Upper lobe of right lung (tissue), 1 donor: ENCODE measurements at regions not wholly inside any gene's neighbourhood (a gene's known extent, or its start where the extent isn't known, plus 50 kb on each side); places are given as distances from the start of the nearest gene placed in this dataset.

Source experiments
- ATAC-seq: fragments of 200-7000 bp; cut with Tn5 transposase; one replicate; pipeline ENCODE4 v1.9.1; 2020; ENCODE audit warnings: mild to moderate bottlenecking, moderate library complexity
- DNase-seq: peaks from one replicate; pipeline ENCODE4 v3.0.0-alpha.2; 2020
- H3K27ac ChIP-seq: fragments of 200-600 bp; one replicate; pipeline ENCODE4 v1.8.0; 2022
- H3K27me3 ChIP-seq: fragments of 200-600 bp; one replicate; pipeline ENCODE4 v1.8.0; 2022; ENCODE audit warnings: mild to moderate bottlenecking
- H3K36me3 ChIP-seq: fragments of 200-600 bp; one replicate; pipeline ENCODE4 v1.8.0; 2022
- H3K4me1 ChIP-seq: fragments of 200-600 bp; one replicate; pipeline ENCODE4 v1.8.0; 2022
- H3K4me3 ChIP-seq: fragments of 200-600 bp; one replicate; pipeline ENCODE4 v1.8.0; 2022; ENCODE audit warnings: mild to moderate bottlenecking
- H3K9me3 ChIP-seq: fragments of 200-600 bp; one replicate; pipeline ENCODE4 v1.8.0; 2022
- intact Hi-C: fragments of 100-400 bp; cut with DNase I; formaldehyde crosslinking; loops from one replicate; pipeline ENCODE4 v1.11.0; 2022
- TF ChIP-seq, protein P1 (sequence below): fragments of 200-600 bp; IDR thresholded peaks from one replicate; pipeline ENCODE4 v1.8.0; 2022; ENCODE audit warnings: antibody characterized with exemption
- donor health status: DM: no; HTN: yes; CAD: no; lungs with severe emphysema.

DNA sequence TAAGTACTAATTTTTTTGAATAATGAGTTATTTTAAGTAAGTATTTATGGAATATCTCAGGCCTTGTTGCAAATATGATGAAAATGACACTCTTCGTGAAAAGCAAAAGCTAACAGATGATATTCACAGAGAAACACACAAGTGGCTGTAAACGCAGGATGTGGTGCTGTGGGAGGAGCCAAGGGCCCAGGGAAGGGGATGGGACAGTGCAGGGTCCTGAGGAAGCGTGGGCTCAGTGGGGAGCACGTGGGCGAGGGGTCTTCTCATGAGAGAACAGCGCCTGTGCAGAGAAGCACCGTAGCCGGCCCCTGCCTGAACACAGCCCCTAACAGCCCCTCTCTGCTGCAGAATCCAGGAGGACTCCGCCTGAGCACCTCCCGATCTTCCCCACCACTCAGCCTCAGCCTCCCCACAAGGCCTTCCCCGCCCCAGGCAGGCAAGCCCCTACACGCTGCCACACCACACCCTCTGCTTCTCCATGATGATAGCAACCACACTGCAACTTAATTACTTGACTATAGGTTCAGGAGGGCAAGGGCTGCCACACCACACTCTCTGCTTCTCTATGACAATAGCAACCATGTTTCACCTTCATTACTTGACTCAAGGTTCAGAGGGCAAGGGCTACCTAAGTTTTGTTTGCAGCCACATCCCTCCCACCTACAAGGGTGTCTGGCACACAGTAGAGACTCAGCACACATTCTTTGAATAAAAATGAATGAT lies 152.6 kb upstream of the RNF32 start:
- Histone ChIP-seq H3K9me3 (no peaks in the 10 kb centered on the region), H3K27me3 (no peaks in the 10 kb centered on the region), H3K4me3 (no peak overlapping the region), H3K27ac (no peak overlapping the region), H3K36me3 (no peaks in the 10 kb centered on the region), H3K4me1 (no peaks in the 10 kb centered on the region)
- intact Hi-C loops, result no loop called here
- TF ChIP-seq, protein P1, sequence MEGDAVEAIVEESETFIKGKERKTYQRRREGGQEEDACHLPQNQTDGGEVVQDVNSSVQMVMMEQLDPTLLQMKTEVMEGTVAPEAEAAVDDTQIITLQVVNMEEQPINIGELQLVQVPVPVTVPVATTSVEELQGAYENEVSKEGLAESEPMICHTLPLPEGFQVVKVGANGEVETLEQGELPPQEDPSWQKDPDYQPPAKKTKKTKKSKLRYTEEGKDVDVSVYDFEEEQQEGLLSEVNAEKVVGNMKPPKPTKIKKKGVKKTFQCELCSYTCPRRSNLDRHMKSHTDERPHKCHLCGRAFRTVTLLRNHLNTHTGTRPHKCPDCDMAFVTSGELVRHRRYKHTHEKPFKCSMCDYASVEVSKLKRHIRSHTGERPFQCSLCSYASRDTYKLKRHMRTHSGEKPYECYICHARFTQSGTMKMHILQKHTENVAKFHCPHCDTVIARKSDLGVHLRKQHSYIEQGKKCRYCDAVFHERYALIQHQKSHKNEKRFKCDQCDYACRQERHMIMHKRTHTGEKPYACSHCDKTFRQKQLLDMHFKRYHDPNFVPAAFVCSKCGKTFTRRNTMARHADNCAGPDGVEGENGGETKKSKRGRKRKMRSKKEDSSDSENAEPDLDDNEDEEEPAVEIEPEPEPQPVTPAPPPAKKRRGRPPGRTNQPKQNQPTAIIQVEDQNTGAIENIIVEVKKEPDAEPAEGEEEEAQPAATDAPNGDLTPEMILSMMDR, result no peak
- ATAC-seq (peak; percentile 20), DNase-seq (no peak)

DNA sequence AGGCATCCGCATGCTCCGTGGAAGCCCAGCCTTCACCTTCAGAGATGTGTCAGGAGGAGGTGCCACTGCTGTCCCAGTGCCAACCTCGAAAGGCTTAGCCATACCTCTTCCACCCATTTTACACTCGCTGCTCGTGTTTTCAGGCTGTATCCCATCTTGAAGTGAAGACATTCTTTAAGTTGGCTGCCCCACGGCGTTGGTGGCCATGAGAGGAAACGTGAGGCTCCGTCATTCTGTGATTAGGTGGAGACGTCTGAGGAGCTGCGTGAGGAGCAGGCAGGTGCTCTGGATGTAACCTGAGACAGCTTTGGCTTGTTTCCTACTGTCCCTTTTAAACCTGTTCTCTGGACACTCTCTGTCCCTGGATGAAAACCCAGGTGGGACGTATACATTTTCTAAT lies 159.9 kb upstream of the RNF32 start:
- TF ChIP-seq, protein P1, result no peak
- DNase-seq (no peak), ATAC-seq (no peak)
- H3K9me3 ChIP-seq, result no peaks in the 10 kb centered on the region
- intact Hi-C loops, result no loop called here
- no peak overlapping the region for H3K4me3 ChIP-seq
- H3K36me3 ChIP-seq, result no peaks in the 10 kb centered on the region
- H3K27me3 ChIP-seq, result no peaks in the 10 kb centered on the region
- H3K4me1 ChIP-seq, result no peaks in the 10 kb centered on the region
- H3K27ac ChIP-seq, result no peak overlapping the region

DNA sequence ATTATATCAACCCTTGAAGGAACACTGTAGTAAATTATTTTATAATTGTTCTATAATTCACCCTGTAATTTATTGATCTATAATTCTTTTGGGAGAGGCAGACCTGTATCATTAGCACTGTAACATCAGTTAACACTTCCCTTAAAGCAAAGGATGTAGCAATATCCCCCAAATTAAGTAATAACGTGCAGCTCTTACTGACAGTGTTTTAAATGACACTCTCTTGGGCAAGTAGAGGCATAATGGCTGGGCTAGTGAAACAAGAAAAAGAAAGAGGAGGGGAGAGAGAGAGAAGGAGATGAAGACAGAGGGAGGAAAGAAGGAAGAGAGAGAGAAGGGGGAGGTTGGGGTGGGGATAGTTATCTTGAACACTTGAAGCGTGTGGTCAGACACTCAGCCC lies 161.0 kb upstream of the RNF32 start:
- Histone ChIP-seq H3K36me3 (no peaks in the 10 kb centered on the region), H3K9me3 (no peaks in the 10 kb centered on the region), H3K4me3 (no peak overlapping the region), H3K27ac (no peak overlapping the region), H3K27me3 (no peaks in the 10 kb centered on the region), H3K4me1 (no peaks in the 10 kb centered on the region)
- TF ChIP-seq, protein P1, result no peak
- intact Hi-C loops, result loop anchor here (10.0 kb wide), 1 partner anchor 665 kb away; the partner anchor contains the start of gene SHH
- DNase-seq, result no peak
- ATAC-seq, result no peak

DNA sequence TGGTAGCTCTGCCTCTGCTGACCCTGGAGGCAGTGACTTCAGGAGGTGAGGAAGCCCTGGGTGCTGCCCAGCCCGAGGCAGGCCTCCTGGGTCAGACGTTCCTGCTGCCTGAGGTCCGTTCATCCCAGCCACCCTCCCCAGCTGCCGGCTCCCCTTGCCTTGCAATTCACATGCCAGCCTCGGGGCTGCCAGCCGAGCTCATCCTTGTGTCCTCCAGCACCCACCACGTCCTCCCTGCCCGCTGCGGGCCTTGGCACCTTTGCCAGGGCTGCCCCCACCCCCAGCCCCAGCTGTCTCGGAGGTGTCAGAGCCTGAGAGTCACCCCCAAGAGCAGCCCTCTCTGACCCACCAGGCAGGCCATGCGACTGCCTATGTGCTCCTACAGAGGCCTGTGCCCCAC lies 162.1 kb upstream of the RNF32 start:
- TF ChIP-seq, protein P1, result no peak
- intact Hi-C loops, result loop anchor here (10.0 kb wide), 1 partner anchor 664 kb away; the partner anchor contains the start of gene SHH
- no peak overlapping the region for H3K27ac ChIP-seq
- H3K9me3 ChIP-seq, result no peaks in the 10 kb centered on the region
- H3K4me3 ChIP-seq, result no peak overlapping the region
- H3K4me1 ChIP-seq, result no peaks in the 10 kb centered on the region
- DNase-seq, result no peak
- ATAC-seq, result no peak
- no peaks in the 10 kb centered on the region for H3K27me3 ChIP-seq
- no peaks in the 10 kb centered on the region for H3K36me3 ChIP-seq

DNA sequence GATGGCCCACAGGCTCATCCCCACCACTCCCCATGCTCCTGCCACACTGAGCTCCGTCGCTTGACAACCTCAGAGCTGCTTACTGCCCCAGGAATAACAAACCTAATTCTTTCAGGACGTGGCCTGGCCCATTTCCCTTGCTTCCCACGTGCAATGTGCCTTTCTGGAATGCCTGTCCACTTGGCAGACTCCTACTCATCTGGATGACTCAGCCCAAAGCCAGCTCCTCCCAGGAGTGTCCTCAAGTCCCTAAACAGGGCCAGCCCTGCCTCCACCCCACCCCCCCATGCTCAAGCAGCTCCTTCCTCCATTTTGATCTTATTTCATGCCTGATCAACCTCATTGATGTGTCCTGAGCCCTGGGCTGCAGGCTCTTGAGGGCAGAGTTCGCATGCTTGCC lies 164.9 kb upstream of the RNF32 start:
- TF ChIP-seq, protein P1, result no peak
- Histone ChIP-seq H3K9me3 (no peaks in the 10 kb centered on the region), H3K4me1 (no peaks in the 10 kb centered on the region), H3K27me3 (no peaks in the 10 kb centered on the region), H3K4me3 (no peak overlapping the region), H3K36me3 (no peaks in the 10 kb centered on the region), H3K27ac (no peak overlapping the region)
- DNase-seq (no peak), ATAC-seq (peak; percentile 86)
- intact Hi-C loops, result loop anchor here (10.0 kb wide), 1 partner anchor 661 kb away; the partner anchor contains the start of gene SHH
